ENCODE measurements at regions not wholly inside any gene's neighbourhood (a gene's known extent, or its start where the extent isn't known, plus 50 kb on each side); places are given as distances from the start of the nearest gene placed in this dataset.

- no peak overlapping the region for H3K27ac ChIP-seq (ENCODE audit: low read depth in 1 of 2, low read length in 2 of 2)
- H3K9me3 ChIP-seq (ENCODE audit: control insufficient read depth in 4 of 4, low read length in 3 of 4), result no peaks in the 10 kb centered on the region
- no peaks in the 10 kb centered on the region for H3K36me3 ChIP-seq (ENCODE audit: control insufficient read depth in 4 of 4, insufficient read depth in 3 of 4, low read depth in 1 of 4, low read length in 3 of 4)
- 81% methylated on average over 9 of the region's 9 CpGs for WGBS
- H3K4me3 ChIP-seq (ENCODE audit: low read depth in 1 of 3, low read length in 3 of 3), result no peak overlapping the region
- no peak for DNase-seq (ENCODE audit: low spot score)
- H3K9ac ChIP-seq (ENCODE audit: low read depth in 1 of 2, low read length in 2 of 2), result no peak overlapping the region
- H3K4me1 ChIP-seq (ENCODE audit: control insufficient read depth in 4 of 4, insufficient read depth in 4 of 4, low read length in 3 of 4), result no peaks in the 10 kb centered on the region
- TF ChIP-seq SP1 (IDR thresholded peaks at IDR 0.05) (no peak), FOXA2 (IDR thresholded peaks at IDR 0.05) (no peak), RAD21 (IDR thresholded peaks at IDR 0.05) (no peak), ZBTB33 (IDR thresholded peaks at IDR 0.05) (no peak), EGR1 (IDR thresholded peaks at IDR 0.05; ENCODE audit: low read depth in 2 of 2) (no peak), HNF4A (conservative IDR thresholded peaks at IDR 0.05) (no peak), TAF1 (conservative IDR thresholded peaks at IDR 0.05) (no peak), CTCF (IDR thresholded peaks at IDR 0.05; ENCODE audit: low read depth, low read length, missing input control) (no peak), YY1 (IDR thresholded peaks at IDR 0.05) (no peak), HNF4G (IDR thresholded peaks at IDR 0.05) (no peak), ATF3 (IDR thresholded peaks at IDR 0.05) (no peak), MAX (IDR thresholded peaks at IDR 0.05) (no peak), REST (IDR thresholded peaks at IDR 0.05) (no peak), GABPA (IDR thresholded peaks at IDR 0.05 in 1 of 2, conservative IDR thresholded peaks at IDR 0.05 in 1 of 2) (no peak), RXRA (IDR thresholded peaks at IDR 0.05) (no peak), NR2F2 (IDR thresholded peaks at IDR 0.05) (no peak)
- H3K27me3 ChIP-seq (ENCODE audit: control insufficient read depth in 4 of 4, insufficient read depth in 4 of 4, low read length in 3 of 4), result no peaks in the 10 kb centered on the region
Measured at GRCh38 chr2:126579868-126580267, 76.1 kb upstream of the GYPC start.

DNA sequence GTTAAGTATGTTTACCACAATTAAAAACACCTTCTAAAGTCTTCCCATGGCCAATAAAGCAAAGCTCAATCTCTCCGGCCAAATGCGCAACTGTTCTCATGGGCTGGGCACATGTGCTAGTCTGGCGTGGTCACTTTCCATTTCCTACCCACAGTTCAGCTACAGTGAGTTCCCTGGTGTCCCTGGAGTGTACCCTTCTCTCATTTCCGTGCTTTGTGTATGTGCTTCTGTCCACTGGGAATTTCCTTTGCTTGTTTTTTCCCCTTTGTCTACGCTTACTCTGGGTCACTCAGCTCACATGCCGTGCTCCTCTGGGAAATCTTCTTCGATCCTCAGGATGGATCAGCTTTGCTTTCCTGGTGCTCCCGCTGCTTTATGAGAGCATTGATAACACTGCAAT lies 69.6 kb upstream of the GYPC start:
- Histone ChIP-seq H3K36me3 (ENCODE audit: control insufficient read depth in 4 of 4, insufficient read depth in 3 of 4, low read depth in 1 of 4, low read length in 3 of 4) (no peaks in the 10 kb centered on the region), H3K9me3 (ENCODE audit: control insufficient read depth in 4 of 4, low read length in 3 of 4) (no peaks in the 10 kb centered on the region), H3K27me3 (ENCODE audit: control insufficient read depth in 4 of 4, insufficient read depth in 4 of 4, low read length in 3 of 4) (no peaks in the 10 kb centered on the region), H3K4me1 (ENCODE audit: control insufficient read depth in 4 of 4, insufficient read depth in 4 of 4, low read length in 3 of 4) (no peaks in the 10 kb centered on the region), H3K4me3 (ENCODE audit: low read depth in 1 of 3, low read length in 3 of 3) (no peak overlapping the region), H3K9ac (ENCODE audit: low read depth in 1 of 2, low read length in 2 of 2) (no peak overlapping the region), H3K27ac (ENCODE audit: low read depth in 1 of 2, low read length in 2 of 2) (no peak overlapping the region)
- TF ChIP-seq NR2F2 (IDR thresholded peaks at IDR 0.05) (peak; percentile 15), SP1 (IDR thresholded peaks at IDR 0.05) (peak; percentile 42), REST (IDR thresholded peaks at IDR 0.05) (no peak)
- DNase-seq (ENCODE audit: low spot score), result no peak
- WGBS, result 73% methylated on average over 8 of the region's 8 CpGs
